ENCODE measurements at regions not wholly inside any gene's neighbourhood (a gene's known extent, or its start where the extent isn't known, plus 50 kb on each side); places are given as distances from the start of the nearest gene placed in this dataset.

GRCh38 chr7:136528329-136528728 lies 340.1 kb upstream of the CHRM2 start:
- Histone ChIP-seq H4K91ac (ENCODE audit: insufficient read depth, low read depth, low read length) (no peak overlapping the region), H3K56ac (ENCODE audit: extremely low read depth, insufficient read depth, low read length) (no peak overlapping the region), H3K9ac (ENCODE audit: low read depth, low read length) (no peak overlapping the region), H4K20me1 (ENCODE audit: insufficient read depth, low read length) (no peaks in the 10 kb centered on the region), H3K4ac (ENCODE audit: low read depth, low read length) (no peak overlapping the region), H3K18ac (ENCODE audit: low read depth, low read length) (peak overlapping the region; percentile 9; the same call in 1 of the 2 replicates), H3K14ac (replicated peaks; ENCODE audit: low read depth, low read length) (no peak overlapping the region), H2BK5ac (ENCODE audit: low read depth, low read length, poor library complexity, severe bottlenecking) (peak overlapping the region; percentile 71), H3K23ac (ENCODE audit: low read depth, low read length) (no peak overlapping the region), H2BK120ac (ENCODE audit: low read depth, low read length) (0 out of 2 replicates have a peak overlapping the region, but pooled peaks have one; percentile 16), H2BK20ac (ENCODE audit: low read depth, low read length) (0 out of 2 replicates have a peak overlapping the region, but pooled peaks have one; percentile 35), H3K4me2 (ENCODE audit: low read depth, low read length) (0 out of 2 replicates have a peak overlapping the region, but pooled peaks have one; percentile 11), H2AFZ (replicated peaks; ENCODE audit: low read length, poor library complexity) (no peak overlapping the region), H3K27me3 (ENCODE audit: control insufficient read depth, insufficient read depth, low read length) (no peaks in the 10 kb centered on the region), H3K27ac (ENCODE audit: insufficient read depth, low read length) (no peak overlapping the region), H2AK5ac (ENCODE audit: low read depth, low read length) (no peak overlapping the region), H3K36me3 (ENCODE audit: control insufficient read depth, insufficient read depth, low read length) (no peaks in the 10 kb centered on the region), H2BK15ac (ENCODE audit: low read depth, low read length) (no peak overlapping the region), H2AK9ac (replicated peaks; ENCODE audit: low read depth, low read length, poor library complexity) (no peak overlapping the region), H3K9me3 (ENCODE audit: control insufficient read depth, insufficient read depth, low read length) (peaks cover 4% of the 10 kb centered on the region), H3K4me1 (ENCODE audit: control insufficient read depth, insufficient read depth, low read length) (peaks cover 3% of the 10 kb centered on the region; the same call in 1 of the 2 replicates), H4K8ac (ENCODE audit: low read depth in 2 of 2, low read length in 2 of 2) (no peak overlapping the region), H4K5ac (ENCODE audit: low read depth, low read length) (no peak overlapping the region), H3K4me3 (ENCODE audit: insufficient read depth, low read depth, low read length) (no peak overlapping the region), H3K9me1 (ENCODE audit: insufficient read depth, low read length) (0 out of 2 replicates have a peak, but pooled peaks cover 3% of the 10 kb centered on the region), H3K79me1 (ENCODE audit: low read depth in 1 of 2, low read length in 2 of 2) (no peaks in the 10 kb centered on the region)
- no CpG with 5 or more reads among the region's 2 CpGs for WGBS, 2 experiments (ENCODE audit: extremely low coverage in 2 of 2, insufficient read length in 1 of 2)
- in situ Hi-C loops (cut with MboI; ENCODE audit: low sequenced_read_pairs) (no loop called here), dilution Hi-C loops (cut with HindIII; ENCODE audit: low sequenced_read_pairs, unreplicated experiment) (no loop called here), intact Hi-C loops (cut with micrococcal nuclease) (loop anchor here (5.0 kb wide), 1 partner anchor 469 kb away; no protein-coding TSS in a partner anchor)
- DNase-seq, result peak; percentile 88
- POLR2A ChIA-PET (ENCODE audit: unreplicated experiment), result no interaction called here
- ATAC-seq (ENCODE audit: low read depth), result peak; percentile 99
- BruUV-seq (replicated peaks), result no TSS peak
- CTCF ChIA-PET, result no interaction called here
- no peak for TF ChIP-seq RCOR1 (IDR thresholded peaks at IDR 0.05; ENCODE audit: insufficient replicate concordance, low read length)
- peak; percentile 89 for TF ChIP-seq FOS (IDR thresholded peaks at IDR 0.05; ENCODE audit: low read depth, low read length)
- TF ChIP-seq RAD21 (IDR thresholded peaks at IDR 0.05; ENCODE audit: low read length), result no peak
- TF ChIP-seq BHLHE40 (IDR thresholded peaks at IDR 0.05; ENCODE audit: low read depth, low read length), result peak; percentile 97
- TF ChIP-seq NFE2L2 (IDR thresholded peaks at IDR 0.05; ENCODE audit: low read depth, low read length), result no peak
